GM23338 (cell line): ENCODE measurements at regions not wholly inside any gene's neighbourhood (a gene's known extent, or its start where the extent isn't known, plus 50 kb on each side); places are given as distances from the start of the nearest gene placed in this dataset.

ENCODE experiments used
- ATAC-seq: fragments of 200-7000 bp; cut with Tn5 transposase; 3 replicates; pipeline ENCODE4 v1.9.1; 2020
- DNase-seq: peaks from one replicate; pipeline ENCODE4 v3.0.0-alpha.2; 2015; ENCODE audit warnings: low spot score
- H2AFZ ChIP-seq: fragments of 200-600 bp; sonication (generic); 2 replicates; pipeline ENCODE4 v1.8.0; 2016; ENCODE audit warnings: antibody characterized with exemption, mild to moderate bottlenecking, moderate library complexity
- H3F3A ChIP-seq: fragments of 200-600 bp; sonication (generic); replicated peaks from 2 replicates; pipeline ENCODE4 v1.8.0; 2017; ENCODE audit warnings: antibody characterized with exemption, mixed run types, low read depth
- H3K27ac ChIP-seq: fragments of 200-600 bp; sonication (generic); 2 replicates; pipeline ENCODE4 v1.6.1; 2016; ENCODE audit warnings: low read depth
- H3K27me3 ChIP-seq: fragments of 200-600 bp; sonication (generic); 2 replicates; pipeline ENCODE4 v1.8.0; 2016; ENCODE audit warnings: mild to moderate bottlenecking, mixed run types, moderate library complexity; ENCODE audit not compliant: insufficient read depth
- H3K36me3 ChIP-seq: fragments of 200-600 bp; sonication (generic); 2 replicates; pipeline ENCODE4 v1.8.0; 2016; ENCODE audit warnings: mild to moderate bottlenecking; ENCODE audit not compliant: insufficient read depth
- H3K4me1 ChIP-seq: fragments of 200-600 bp; sonication (generic); 2 replicates; pipeline ENCODE4 v1.8.0; 2016; ENCODE audit warnings: mild to moderate bottlenecking, moderate library complexity; ENCODE audit not compliant: insufficient read depth
- H3K4me2 ChIP-seq: fragments of 200-600 bp; sonication (generic); 2 replicates; pipeline ENCODE4 v1.7.1; 2017; ENCODE audit warnings: mixed run types
- H3K4me3 ChIP-seq: fragments of 200-600 bp; sonication (generic); 2 replicates; pipeline ENCODE4 v1.6.1; 2016; ENCODE audit warnings: mixed run types
- H3K79me2 ChIP-seq: fragments of 200-600 bp; sonication (generic); replicated peaks from 2 replicates; pipeline ENCODE4 v1.8.0; 2017; ENCODE audit warnings: mild to moderate bottlenecking; ENCODE audit not compliant: insufficient read depth
- H3K9me2 ChIP-seq: fragments of 200-600 bp; sonication (generic); 2 replicates; pipeline ENCODE4 v1.8.0; 2017; ENCODE audit not compliant: insufficient read depth
- H4K20me1 ChIP-seq: fragments of 200-600 bp; sonication (generic); replicated peaks from 2 replicates; pipeline ENCODE4 v1.8.0; 2017; ENCODE audit warnings: mild to moderate bottlenecking; ENCODE audit not compliant: insufficient read depth
- H3K27ac Mint-ChIP-seq: 2 replicates; pipeline ENCODE4 v1.8.0; 2020; ENCODE audit warnings: inconsistent platforms, mild to moderate bottlenecking, moderate library complexity, mixed read lengths
- H3K27me3 Mint-ChIP-seq: 3 replicates; pipeline ENCODE4 v1.8.0; 2022; ENCODE audit warnings: low read depth, mild to moderate bottlenecking, moderate library complexity, mixed read lengths, inconsistent platforms; ENCODE audit not compliant: insufficient read depth, poor library complexity
- H3K36me3 Mint-ChIP-seq: 3 replicates; pipeline ENCODE4 v1.8.0; 2021; ENCODE audit warnings: low read depth, mild to moderate bottlenecking, inconsistent platforms, moderate library complexity, mixed read lengths
- H3K4me1 Mint-ChIP-seq: 3 replicates; pipeline ENCODE4 v1.8.0; 2020; ENCODE audit warnings: mild to moderate bottlenecking, inconsistent platforms, mixed read lengths
- H3K4me3 Mint-ChIP-seq: 3 replicates; pipeline ENCODE4 v1.8.0; 2021; ENCODE audit warnings: moderate library complexity, mild to moderate bottlenecking, inconsistent platforms, mixed read lengths
- H3K9me3 Mint-ChIP-seq: 3 replicates; pipeline ENCODE4 v1.8.0; 2020; ENCODE audit warnings: moderate library complexity, mild to moderate bottlenecking, inconsistent platforms, mixed read lengths
- CREB1 ChIP-seq: fragments of 250-450 bp; sonication (Bioruptor Pico); IDR thresholded peaks from 2 replicates; pipeline ENCODE4 v1.5.0; 2020; ENCODE audit warnings: low read depth, mild to moderate bottlenecking, moderate library complexity
- EZH2 ChIP-seq: fragments of 200-600 bp; sonication (generic); IDR thresholded peaks from one replicate; pipeline ENCODE4 v1.8.0; 2017; ENCODE audit warnings: antibody characterized with exemption, mild to moderate bottlenecking, low read depth; ENCODE audit not compliant: unreplicated experiment
- JUNB ChIP-seq: IDR thresholded peaks from one replicate; pipeline ENCODE4 v1.6.1; 2016; ENCODE audit warnings: antibody characterized with exemption; ENCODE audit not compliant: unreplicated experiment
- NANOG ChIP-seq: IDR thresholded peaks from 2 replicates; pipeline ENCODE4 v1.6.1; 2016; ENCODE audit warnings: antibody characterized with exemption, borderline replicate concordance
- POLR2AphosphoS5 ChIP-seq: IDR thresholded peaks from 2 replicates; pipeline ENCODE4 v1.6.1; 2016; ENCODE audit warnings: antibody characterized with exemption, low read depth
- STAT1 ChIP-seq: IDR thresholded peaks from one replicate; pipeline ENCODE4 v1.6.1; 2016; ENCODE audit warnings: antibody characterized with exemption; ENCODE audit not compliant: unreplicated experiment
- ZNF114 ChIP-seq: fragments of 250-450 bp; sonication (Bioruptor Pico); IDR thresholded peaks from 2 replicates; pipeline ENCODE4 v1.5.0; 2020; ENCODE audit warnings: mild to moderate bottlenecking, moderate library complexity
- ZNF331 ChIP-seq: fragments of 250-450 bp; sonication (Bioruptor Pico); IDR thresholded peaks from 2 replicates; pipeline ENCODE4 v1.5.0; 2020; ENCODE audit warnings: low read depth, mild to moderate bottlenecking, moderate library complexity
- TF ChIP-seq, protein P1 (sequence below), 2 experiments: fragments of 200-600 bp in 1 of 2; sonication (generic) in 1 of 2; conservative IDR thresholded peaks; 2 replicates each; pipeline versions ENCODE4 v1.5.1 to v1.6.1; 2016 to 2017; ENCODE audit warnings: antibody characterized with exemption in 2 of 2, low read depth in 2 of 2, mild to moderate bottlenecking in 2 of 2, moderate library complexity in 1 of 2
- TF ChIP-seq, protein P2 (sequence below): IDR thresholded peaks from 2 replicates; pipeline ENCODE4 v1.6.1; 2016; ENCODE audit warnings: antibody characterized with exemption

DNA sequence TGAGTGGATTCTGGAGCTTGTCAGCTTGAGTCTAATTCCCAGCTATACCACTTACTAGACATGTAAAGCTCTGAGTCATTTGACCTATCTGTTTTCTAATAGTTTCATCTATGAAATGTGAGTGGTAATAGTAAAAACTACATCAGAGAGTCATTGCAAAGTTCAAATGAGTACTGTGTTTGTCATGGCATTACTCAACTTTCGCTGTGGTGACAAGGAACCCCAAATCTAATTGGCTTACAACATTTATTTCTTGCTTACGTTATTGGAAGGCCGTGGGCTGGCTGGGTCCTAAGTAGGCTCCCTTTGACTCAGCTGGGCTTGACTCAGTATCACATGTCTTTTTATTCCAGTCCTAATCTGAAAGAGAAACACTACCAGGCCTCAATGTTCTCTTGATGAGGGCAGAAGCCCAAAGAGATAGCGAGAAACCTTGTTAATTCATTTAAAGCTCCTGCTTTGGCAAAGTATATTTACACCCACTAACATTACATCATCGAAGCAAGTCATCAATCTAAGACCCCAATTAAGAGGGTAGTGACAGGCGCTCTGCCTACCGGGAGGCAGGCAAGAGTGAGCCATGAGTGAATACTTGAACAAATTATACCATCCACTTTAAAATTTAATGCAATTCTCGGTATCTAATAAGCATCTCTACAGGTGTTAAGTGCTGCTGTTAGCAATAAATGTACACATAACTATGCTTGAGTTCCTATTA lies 431.8 kb upstream of the SPHKAP start:
- DNase-seq = no peak
- Histone ChIP-seq H3K79me2 (no peaks in the 10 kb centered on the region), H3K27me3 (no peaks in the 10 kb centered on the region), H3K9me2 (no peaks in the 10 kb centered on the region), H3F3A (no peaks in the 10 kb centered on the region), H3K4me3 (no peak overlapping the region), H3K27ac (no peak overlapping the region), H3K36me3 (no peaks in the 10 kb centered on the region), H3K4me2 (no peak overlapping the region), H2AFZ (no peak overlapping the region), H4K20me1 (no peaks in the 10 kb centered on the region), H3K4me1 (no peaks in the 10 kb centered on the region)
- peaks cover 7% of the 10 kb centered on the region; the same call in 1 of the 3 replicates for H3K9me3 Mint-ChIP-seq
- no peak for TF ChIP-seq JUNB
- TF ChIP-seq ZNF114 (CRISPR knock-in tag) = no peak
- no peak for TF ChIP-seq POLR2AphosphoS5
- no peak for TF ChIP-seq STAT1
- H3K36me3 Mint-ChIP-seq = no peaks in the 10 kb centered on the region
- ATAC-seq = no peak
- no peak overlapping the region for H3K27ac Mint-ChIP-seq
- H3K4me3 Mint-ChIP-seq = no peak overlapping the region
- no peaks in the 10 kb centered on the region for H3K4me1 Mint-ChIP-seq
- peaks cover 2% of the 10 kb centered on the region for H3K27me3 Mint-ChIP-seq

DNA sequence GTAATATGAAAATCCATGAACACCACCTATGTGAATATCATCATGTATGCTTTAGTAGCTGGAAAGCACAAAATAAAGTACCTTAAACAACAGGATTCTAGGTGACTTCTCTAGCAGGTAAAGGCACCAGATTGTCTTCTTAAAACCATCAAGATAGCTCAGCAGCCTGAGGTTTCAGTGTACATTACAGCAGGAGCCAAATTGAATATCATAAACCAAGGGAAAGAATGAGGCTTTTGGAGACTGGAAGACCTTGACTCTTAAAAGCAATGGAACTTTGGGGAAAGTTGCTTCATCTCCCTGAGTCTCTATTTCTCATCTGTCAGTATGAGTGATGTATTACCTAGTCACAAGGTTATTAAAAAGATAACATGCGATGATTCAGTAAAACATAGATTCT lies 429.7 kb upstream of the SPHKAP start:
- no peak for DNase-seq
- Mint-ChIP-seq H3K4me1 (no peaks in the 10 kb centered on the region), H3K27ac (no peak overlapping the region), H3K4me3 (no peak overlapping the region), H3K27me3 (peaks cover 2% of the 10 kb centered on the region), H3K9me3 (peaks cover 7% of the 10 kb centered on the region; the same call in 1 of the 3 replicates), H3K36me3 (no peaks in the 10 kb centered on the region)
- H3K4me2 ChIP-seq = no peak overlapping the region
- no peak for ATAC-seq
- no peaks in the 10 kb centered on the region for H4K20me1 ChIP-seq
- H3K36me3 ChIP-seq = no peaks in the 10 kb centered on the region
- no peaks in the 10 kb centered on the region for H3F3A ChIP-seq
- no peaks in the 10 kb centered on the region for H3K4me1 ChIP-seq
- no peaks in the 10 kb centered on the region for H3K27me3 ChIP-seq
- no peaks in the 10 kb centered on the region for H3K9me2 ChIP-seq
- H3K27ac ChIP-seq = no peak overlapping the region
- no peak overlapping the region for H2AFZ ChIP-seq
- no peaks in the 10 kb centered on the region for H3K79me2 ChIP-seq
- no peak overlapping the region for H3K4me3 ChIP-seq
- TF ChIP-seq NANOG (no peak), ZNF114 (CRISPR knock-in tag) (no peak), ZNF331 (no peak), CREB1 (CRISPR knock-in tag) (no peak), STAT1 (no peak), EZH2 (no peak), JUNB (no peak)
- TF ChIP-seq, protein P1, sequence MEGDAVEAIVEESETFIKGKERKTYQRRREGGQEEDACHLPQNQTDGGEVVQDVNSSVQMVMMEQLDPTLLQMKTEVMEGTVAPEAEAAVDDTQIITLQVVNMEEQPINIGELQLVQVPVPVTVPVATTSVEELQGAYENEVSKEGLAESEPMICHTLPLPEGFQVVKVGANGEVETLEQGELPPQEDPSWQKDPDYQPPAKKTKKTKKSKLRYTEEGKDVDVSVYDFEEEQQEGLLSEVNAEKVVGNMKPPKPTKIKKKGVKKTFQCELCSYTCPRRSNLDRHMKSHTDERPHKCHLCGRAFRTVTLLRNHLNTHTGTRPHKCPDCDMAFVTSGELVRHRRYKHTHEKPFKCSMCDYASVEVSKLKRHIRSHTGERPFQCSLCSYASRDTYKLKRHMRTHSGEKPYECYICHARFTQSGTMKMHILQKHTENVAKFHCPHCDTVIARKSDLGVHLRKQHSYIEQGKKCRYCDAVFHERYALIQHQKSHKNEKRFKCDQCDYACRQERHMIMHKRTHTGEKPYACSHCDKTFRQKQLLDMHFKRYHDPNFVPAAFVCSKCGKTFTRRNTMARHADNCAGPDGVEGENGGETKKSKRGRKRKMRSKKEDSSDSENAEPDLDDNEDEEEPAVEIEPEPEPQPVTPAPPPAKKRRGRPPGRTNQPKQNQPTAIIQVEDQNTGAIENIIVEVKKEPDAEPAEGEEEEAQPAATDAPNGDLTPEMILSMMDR (conservative IDR thresholded peaks at IDR 0.05; ENCODE audit: low read depth in 2 of 2) = no peak
- TF ChIP-seq, protein P2, sequence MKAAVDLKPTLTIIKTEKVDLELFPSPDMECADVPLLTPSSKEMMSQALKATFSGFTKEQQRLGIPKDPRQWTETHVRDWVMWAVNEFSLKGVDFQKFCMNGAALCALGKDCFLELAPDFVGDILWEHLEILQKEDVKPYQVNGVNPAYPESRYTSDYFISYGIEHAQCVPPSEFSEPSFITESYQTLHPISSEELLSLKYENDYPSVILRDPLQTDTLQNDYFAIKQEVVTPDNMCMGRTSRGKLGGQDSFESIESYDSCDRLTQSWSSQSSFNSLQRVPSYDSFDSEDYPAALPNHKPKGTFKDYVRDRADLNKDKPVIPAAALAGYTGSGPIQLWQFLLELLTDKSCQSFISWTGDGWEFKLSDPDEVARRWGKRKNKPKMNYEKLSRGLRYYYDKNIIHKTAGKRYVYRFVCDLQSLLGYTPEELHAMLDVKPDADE = no peak
